ENCODE measurements at regions not wholly inside any gene's neighbourhood (a gene's known extent, or its start where the extent isn't known, plus 50 kb on each side); places are given as distances from the start of the nearest gene placed in this dataset.

DNA sequence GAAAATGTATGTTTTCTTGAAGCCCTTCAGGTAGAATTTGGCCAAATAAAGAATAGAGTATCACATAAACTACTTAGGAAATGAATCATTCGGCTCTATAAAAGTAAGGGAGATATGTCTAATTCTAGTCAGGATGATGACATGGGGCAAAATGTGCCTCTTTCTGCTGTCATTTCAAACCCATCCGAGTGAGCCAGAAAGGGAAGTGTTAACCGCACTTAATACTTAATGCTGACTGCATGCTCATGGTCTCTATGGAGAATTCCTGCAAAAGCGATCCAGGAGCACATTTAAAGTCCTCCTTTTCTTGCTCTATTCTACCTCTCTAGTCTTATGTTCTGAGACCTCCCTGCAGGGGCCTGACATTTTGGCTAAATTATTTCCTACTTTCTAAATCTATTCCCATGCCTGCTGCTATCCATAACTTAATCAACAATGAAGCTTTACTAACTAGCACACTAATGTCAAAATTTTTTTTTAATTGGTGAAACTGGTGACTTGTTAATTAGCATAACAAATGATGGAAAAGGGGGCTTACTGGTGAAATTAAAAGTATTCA, 127.4 kb downstream of the CDC42EP3 start:
- no peak for DNase-seq (ENCODE audit: low read depth in 2 of 2)

- DNase-seq (ENCODE audit: low read depth in 2 of 2) = no peak
Observed at GRCh38 chr2:37544591-37545031, 126.8 kb downstream of the CDC42EP3 start.

DNA sequence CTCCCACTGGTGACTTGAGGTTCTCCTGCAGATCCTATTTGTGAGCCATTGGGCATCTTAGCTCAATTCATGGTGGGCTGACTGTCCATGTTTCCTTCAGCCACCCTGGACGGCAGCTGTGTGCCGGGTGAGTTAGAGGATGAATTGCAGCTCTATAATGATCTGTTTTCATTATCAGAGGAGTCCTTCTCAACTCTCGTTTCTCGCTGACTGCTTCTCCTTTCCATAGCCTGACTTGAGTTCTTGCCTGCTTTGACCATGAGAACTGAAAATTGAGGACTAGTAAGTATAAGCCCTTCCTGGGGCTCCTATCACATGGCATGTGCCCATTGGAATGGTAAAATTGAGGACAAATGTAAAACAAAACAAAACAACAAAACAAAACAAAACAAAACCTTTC, 121.8 kb downstream of the CDC42EP3 start:
- no peak for DNase-seq (ENCODE audit: low read depth in 2 of 2)

DNA sequence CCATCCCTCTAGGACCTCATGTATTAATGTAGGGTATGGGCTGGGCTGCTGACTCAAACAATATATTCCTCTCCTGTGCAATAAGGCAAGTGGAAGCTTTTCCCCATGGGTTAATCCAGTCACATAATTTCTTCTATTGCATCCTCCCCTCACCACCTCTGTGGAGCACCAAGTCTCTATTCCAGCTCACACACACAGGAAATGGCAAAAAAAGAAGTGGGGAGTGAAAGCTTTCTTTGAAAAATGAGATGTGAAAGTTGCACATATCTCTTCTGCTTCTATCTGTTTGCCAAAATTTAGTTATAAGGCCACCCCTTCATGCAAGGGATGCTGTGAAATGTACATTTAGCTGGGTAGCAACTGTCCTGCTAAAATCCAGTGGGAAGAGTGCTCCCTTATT, 121.3 kb downstream of the CDC42EP3 start:
- no peak for DNase-seq (ENCODE audit: low read depth in 2 of 2)

GRCh38 chr2:37551783-37552182, 119.7 kb downstream of the CDC42EP3 start:
- no peak for DNase-seq (ENCODE audit: low read depth in 2 of 2)

DNA sequence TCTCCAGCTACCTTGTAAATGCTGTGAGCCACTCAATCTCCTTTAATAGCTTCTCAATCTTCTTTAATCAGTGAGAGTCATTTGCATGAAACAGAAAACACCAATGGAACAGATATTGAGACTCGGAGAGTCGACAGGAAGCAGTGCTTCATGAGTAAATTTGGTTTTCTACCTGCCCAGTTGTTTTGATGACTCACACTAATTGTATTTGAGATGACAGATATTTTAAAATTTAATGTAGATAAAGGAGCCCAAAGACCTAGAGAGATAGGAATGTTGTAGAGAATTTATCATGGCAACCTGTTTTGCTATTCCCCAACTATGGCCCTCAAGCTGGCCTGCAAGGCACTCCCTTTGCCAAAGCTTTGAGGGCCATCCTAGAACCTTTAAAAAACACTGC, 119.1 kb downstream of the CDC42EP3 start:
- no peak for DNase-seq (ENCODE audit: low read depth in 2 of 2)

DNA sequence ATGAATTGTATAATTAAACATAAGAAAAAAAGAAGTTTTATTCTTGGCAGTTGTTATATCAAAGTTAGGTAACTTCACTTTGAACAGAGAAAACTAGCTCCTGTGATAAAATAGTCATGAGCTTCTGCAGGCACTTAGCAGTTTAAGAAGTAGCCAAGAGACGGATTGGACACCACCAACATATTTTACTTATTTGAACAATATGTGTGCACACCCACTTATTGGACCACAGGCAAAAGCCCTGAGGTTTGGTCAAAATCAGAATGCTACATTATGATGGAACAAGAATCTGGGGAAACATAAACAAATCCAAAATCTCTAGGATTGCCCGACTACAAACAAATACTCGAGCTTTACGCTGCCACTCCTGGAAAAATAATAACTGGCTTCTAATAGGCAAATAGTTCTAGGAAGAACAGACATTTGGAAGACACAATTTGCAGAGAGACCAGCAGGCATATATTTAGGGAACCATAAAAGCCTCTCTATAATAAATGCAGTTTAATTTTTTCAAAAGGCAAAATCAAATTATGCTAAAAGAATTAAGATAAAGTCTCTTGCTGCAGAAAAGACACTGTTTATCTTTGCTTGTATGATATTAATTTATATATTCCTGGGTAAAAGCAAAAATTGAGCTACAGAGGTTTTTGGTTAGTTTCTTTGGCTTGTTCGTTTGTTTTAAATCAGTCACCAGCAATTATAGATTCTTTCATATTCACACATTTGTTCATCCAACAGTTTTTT, 117.9 kb downstream of the CDC42EP3 start:
- no peak for DNase-seq (ENCODE audit: low read depth in 2 of 2)

GRCh38 chr2:37554155-37554510, 117.3 kb downstream of the CDC42EP3 start:
- no peak for DNase-seq (ENCODE audit: low read depth in 2 of 2)

- DNase-seq (ENCODE audit: low read depth in 2 of 2) = no peak
Observed at GRCh38 chr2:37554687-37555086, 116.8 kb downstream of the CDC42EP3 start.

GRCh38 chr2:37555457-37555856, 116.0 kb downstream of the CDC42EP3 start:
- no peak for DNase-seq (ENCODE audit: low read depth in 2 of 2)

DNA sequence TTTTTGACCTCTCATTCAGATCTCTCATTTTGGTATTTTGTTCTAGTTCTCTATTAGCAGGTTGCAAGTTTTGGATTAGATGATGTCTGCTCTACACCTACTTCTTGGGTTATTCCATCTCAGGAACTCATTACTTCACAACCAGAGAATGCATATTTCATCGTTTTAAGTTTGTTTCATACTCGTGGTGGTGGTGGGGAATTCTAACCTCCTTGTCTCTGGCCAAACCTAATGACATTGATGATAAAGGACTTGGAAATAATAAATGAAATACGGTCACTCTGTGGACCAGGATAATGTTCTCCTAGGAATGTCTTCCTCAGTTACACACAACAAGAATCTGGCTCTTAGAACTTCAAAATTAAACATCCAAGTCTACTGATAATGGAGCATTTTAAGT, 115.2 kb downstream of the CDC42EP3 start:
- DNase-seq (ENCODE audit: low read depth in 2 of 2) = no peak

DNA sequence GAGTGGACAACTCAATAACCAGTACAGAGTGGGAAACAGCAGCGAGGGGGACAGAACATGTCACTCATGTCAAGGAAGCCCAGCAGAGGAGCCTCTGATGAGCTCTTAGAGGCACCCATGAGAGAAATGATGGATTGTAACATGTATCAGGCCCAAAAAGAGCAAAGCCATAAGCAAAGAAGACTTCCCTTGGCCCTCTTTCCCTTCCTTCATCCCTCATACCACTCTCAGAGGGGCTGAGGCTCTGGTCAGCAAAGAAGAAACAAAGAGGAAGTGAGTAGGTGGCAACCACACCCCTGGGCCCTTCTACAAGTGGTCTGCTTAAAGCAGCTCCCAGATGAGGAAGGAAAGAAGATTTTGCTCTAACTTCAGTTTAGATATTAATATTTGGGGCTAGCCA, 112.8 kb downstream of the CDC42EP3 start:
- no peak for DNase-seq (ENCODE audit: low read depth in 2 of 2)

DNA sequence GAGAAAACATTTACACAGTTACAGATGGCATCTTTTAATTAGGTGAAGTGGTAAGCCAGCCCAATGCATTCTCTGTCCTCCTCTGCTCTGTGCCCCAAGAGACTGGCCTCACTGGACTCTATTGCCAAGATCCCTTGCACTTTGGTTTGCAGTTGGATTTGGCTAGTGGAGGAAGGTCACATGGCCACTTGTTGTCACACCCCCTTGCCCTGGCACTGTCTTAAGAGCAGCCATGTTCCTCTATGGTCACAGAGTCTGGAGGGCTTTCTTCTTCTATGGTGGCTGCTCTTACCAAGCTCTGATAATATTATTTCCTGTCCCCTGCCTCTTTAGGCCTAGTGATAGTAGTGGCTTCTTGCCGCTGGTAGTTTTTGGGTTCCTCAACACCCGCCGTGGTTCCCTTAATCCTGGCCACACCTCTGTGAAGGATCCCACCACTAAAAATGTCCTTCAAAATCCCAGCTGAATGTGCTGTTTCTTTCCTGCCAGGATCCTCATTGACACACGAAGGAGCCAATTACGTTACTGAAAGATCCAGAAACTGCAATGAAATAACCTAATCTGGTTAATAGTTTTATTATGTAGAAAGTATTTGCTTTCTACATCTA, 111.1 kb downstream of the CDC42EP3 start:
- no peak for DNase-seq (ENCODE audit: low read depth in 2 of 2)

DNA sequence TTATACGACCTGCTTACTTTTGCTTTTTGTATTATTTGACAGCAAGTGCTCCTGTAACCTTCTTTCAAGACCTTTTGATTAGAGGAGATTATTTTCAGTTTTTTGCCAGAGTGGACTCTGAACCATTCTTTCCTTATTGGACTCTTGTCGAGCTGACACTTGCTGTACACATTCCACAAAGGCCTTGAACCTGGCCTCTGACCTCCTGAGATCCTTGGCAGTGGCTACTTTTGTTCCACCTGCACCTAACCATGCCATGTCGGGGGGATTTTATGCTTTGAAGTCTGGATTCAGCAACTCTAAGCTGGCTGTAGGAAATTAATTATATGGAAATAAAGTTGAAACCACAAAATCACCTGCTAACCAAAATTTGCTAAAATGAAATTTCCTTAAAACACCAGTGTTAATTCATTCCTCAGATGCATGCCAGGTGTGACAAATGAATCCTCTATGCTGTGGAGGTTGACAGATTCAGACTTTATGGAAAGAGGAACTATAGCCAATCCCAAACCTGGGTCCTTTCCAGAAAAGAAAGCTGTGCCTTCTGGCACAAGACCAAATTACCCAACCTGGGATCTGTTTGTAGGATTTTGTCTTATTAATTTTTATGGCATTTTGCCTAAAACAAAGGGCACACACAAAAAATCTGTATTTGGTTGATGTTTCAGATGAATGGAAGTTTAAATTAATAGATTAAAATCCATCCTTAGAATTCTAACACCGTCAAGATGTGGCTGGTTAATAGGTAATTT, 110.4 kb downstream of the CDC42EP3 start:
- DNase-seq (ENCODE audit: low read depth in 2 of 2) = no peak

DNA sequence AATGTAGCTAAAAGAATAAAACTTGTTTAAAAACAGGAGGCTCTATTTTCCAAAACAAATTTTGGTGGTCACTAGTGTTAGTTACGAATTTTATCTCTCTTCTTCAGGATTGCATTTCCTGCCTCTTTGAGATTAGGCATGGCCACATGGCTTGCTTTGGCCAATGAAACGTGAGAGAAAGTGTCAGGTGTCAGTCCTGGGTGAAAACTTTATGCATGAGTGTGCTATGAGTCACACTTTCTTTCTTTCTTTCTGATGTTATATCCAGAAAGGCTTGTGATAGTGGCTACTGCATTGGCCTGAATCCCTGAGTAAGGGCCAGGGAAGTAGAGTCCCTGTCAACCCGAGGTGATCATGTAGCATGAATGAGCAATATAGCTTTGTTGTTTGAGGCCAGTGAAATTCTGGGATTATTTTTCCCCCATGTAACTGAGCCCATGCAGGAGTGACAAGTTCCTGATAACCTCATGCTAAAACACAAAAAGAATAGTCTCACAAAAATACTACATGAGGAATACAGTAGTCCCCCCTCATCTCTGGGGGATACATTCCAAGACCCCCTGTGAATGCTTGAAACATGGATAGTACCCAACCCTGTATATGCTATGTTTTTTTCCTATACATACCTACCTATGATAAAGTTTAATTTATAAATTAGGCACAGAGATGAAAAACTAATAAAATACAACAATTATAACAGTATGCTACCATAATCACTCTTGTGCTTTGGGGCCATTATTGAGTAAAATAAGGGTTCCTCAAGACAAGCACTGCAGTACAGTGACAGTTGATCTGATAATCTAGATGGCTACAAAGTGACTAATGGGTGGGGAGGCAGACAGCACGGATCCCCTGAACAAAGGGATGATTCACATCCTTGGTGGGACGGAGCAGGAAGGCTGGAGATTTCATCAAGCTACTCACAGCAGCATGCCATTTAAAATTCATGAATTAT, 109.5 kb downstream of the CDC42EP3 start:
- peak in 1 of 2 donors; percentile 29 for DNase-seq (ENCODE audit: low read depth in 2 of 2)

GRCh38 chr2:37563375-37564015, 107.9 kb downstream of the CDC42EP3 start:
- no peak for DNase-seq (ENCODE audit: low read depth in 2 of 2)

GRCh38 chr2:37564356-37564755, 107.1 kb downstream of the CDC42EP3 start:
- no peak for DNase-seq (ENCODE audit: low read depth in 2 of 2)

- no peak for DNase-seq (ENCODE audit: low read depth in 2 of 2)
Observed at GRCh38 chr2:37566517-37566981, 104.9 kb downstream of the CDC42EP3 start.

DNA sequence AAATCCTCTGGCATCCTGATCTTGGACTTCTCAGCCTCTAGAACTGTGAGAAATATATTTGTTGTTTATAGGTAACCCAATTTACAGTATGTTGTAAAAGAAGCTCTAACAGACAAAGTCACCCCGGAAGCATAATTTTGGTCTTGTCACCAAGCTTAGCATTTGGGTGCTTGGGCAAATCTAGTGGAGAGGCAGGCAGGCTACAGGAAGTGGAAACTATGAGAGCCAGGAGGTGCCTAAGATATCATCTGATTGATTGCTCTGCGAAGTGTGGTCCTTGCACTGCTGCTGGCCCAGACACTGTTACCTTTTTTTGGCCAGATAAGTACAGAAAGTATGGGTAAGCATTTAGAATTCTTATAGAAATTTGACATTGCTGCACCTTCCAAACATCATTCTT, 102.9 kb downstream of the CDC42EP3 start:
- DNase-seq (ENCODE audit: low read depth in 2 of 2) = peak in 1 of 2 donors; percentile 29

- DNase-seq (ENCODE audit: low read depth in 2 of 2) = no peak
Observed at GRCh38 chr2:37569131-37569823, 102.2 kb downstream of the CDC42EP3 start.
